MCF 10A (cell line): ENCODE measurements at regions not wholly inside any gene's neighbourhood (a gene's known extent, or its start where the extent isn't known, plus 50 kb on each side); places are given as distances from the start of the nearest gene placed in this dataset.

ENCODE experiments used
- BruUV-seq: library from RNA; stranded (reverse); fragments of 400-500 nt; replicated peaks from 2 replicates; lab custom pipeline; 2021; lab: Mats Ljungman, UMichigan
- CTCF ChIA-PET: fragments of 300-600 bp; sonication (Branson Sonifier 250); formaldehyde crosslinking; extraction: SDS; loops from one replicate; lab custom pipeline; 2021; ENCODE audit warnings: antibody characterized with exemption, inconsistent platforms; lab: Yijun Ruan, JAX
- POLR2A ChIA-PET: fragments of 300-600, 350-650 bp; sonication (Branson Sonifier 250); formaldehyde crosslinking; extraction: SDS; loops from one replicate; lab custom pipeline; 2020; ENCODE audit warnings: antibody characterized with exemption, inconsistent platforms; lab: Yijun Ruan, JAX
- DNase-seq: peaks from one replicate; pipeline ENCODE4 v3.0.0-alpha.2; 2018; ENCODE audit not compliant: unreplicated experiment
- H3K27ac Mint-ChIP-seq: one replicate; pipeline ENCODE4 v1.8.0; 2022; ENCODE audit warnings: mild to moderate bottlenecking, low read depth, mixed read lengths; ENCODE audit not compliant: unreplicated experiment
- H3K27me3 Mint-ChIP-seq: one replicate; pipeline ENCODE4 v1.8.0; 2022; ENCODE audit warnings: mixed read lengths; ENCODE audit not compliant: insufficient read depth, unreplicated experiment
- H3K36me3 Mint-ChIP-seq: one replicate; pipeline ENCODE4 v1.8.0; 2022; ENCODE audit warnings: mild to moderate bottlenecking, moderate library complexity, mixed read lengths; ENCODE audit not compliant: insufficient read depth, unreplicated experiment
- H3K4me1 Mint-ChIP-seq: one replicate; pipeline ENCODE4 v1.8.0; 2022; ENCODE audit warnings: mixed read lengths; ENCODE audit not compliant: insufficient read depth, unreplicated experiment
- H3K4me3 Mint-ChIP-seq: one replicate; pipeline ENCODE4 v1.8.0; 2022; ENCODE audit warnings: mild to moderate bottlenecking, moderate library complexity, mixed read lengths; ENCODE audit not compliant: unreplicated experiment
- H3K9me3 Mint-ChIP-seq: one replicate; pipeline ENCODE4 v1.8.0; 2022; ENCODE audit warnings: mixed read lengths; ENCODE audit not compliant: unreplicated experiment
- intact Hi-C: fragments of 100-400 bp; cut with micrococcal nuclease; formaldehyde crosslinking; loops from 2 replicates; pipeline ENCODE4 v1.14.1; 2022
- TF ChIP-seq, protein P1 (sequence below): fragments of 200-600 bp; IDR thresholded peaks from one replicate; pipeline ENCODE4 v1.8.0; 2022; ENCODE audit warnings: antibody characterized with exemption, mild to moderate bottlenecking; ENCODE audit not compliant: unreplicated experiment

DNA sequence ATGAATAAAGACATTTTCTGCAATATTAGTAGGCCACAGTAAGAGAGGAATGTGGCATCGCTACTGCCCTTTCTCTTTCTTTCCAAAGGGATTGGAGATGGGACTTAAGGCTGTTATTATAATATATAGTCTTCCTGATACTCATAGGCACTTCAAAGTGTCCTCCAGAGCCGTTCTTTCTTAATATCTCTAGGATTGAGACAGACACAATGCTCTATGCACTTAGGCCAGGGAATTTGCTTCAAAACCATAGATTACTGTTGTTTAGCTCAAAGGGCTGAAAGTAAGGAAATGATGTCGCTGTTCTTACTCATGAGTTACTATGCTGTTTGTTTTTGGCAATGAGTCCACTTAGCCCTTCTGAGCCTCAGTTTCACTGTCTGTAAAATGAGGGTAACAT lies 590.5 kb downstream of the CDH11 start:
- Mint-ChIP-seq H3K27ac (no peak overlapping the region), H3K27me3 (no peaks in the 10 kb centered on the region), H3K4me1 (no peaks in the 10 kb centered on the region), H3K4me3 (no peak overlapping the region), H3K9me3 (no peaks in the 10 kb centered on the region), H3K36me3 (peaks cover 5% of the 10 kb centered on the region)
- CTCF ChIA-PET: no interaction called here
- no TSS peak for BruUV-seq
- POLR2A ChIA-PET: no interaction called here
- intact Hi-C loops: no loop called here
- TF ChIP-seq, protein P1, sequence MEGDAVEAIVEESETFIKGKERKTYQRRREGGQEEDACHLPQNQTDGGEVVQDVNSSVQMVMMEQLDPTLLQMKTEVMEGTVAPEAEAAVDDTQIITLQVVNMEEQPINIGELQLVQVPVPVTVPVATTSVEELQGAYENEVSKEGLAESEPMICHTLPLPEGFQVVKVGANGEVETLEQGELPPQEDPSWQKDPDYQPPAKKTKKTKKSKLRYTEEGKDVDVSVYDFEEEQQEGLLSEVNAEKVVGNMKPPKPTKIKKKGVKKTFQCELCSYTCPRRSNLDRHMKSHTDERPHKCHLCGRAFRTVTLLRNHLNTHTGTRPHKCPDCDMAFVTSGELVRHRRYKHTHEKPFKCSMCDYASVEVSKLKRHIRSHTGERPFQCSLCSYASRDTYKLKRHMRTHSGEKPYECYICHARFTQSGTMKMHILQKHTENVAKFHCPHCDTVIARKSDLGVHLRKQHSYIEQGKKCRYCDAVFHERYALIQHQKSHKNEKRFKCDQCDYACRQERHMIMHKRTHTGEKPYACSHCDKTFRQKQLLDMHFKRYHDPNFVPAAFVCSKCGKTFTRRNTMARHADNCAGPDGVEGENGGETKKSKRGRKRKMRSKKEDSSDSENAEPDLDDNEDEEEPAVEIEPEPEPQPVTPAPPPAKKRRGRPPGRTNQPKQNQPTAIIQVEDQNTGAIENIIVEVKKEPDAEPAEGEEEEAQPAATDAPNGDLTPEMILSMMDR: no peak
- DNase-seq: no peak

DNA sequence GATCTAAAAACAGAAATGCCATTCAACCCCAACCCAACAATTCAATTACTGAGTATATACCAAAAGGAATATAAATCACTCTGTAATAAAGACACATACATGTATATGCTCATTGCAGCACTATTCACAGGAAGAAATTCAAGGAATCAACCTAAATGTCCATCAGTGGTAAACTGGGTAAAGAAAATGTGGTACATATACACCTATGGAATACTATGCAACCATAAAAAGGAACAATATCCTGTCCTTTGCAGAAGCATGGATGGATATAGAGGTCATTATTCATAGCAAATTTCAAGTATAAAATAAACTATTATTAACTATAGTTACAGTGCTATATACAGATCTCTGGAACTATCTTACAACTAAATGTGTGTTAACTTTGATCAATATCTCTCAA lies 599.3 kb downstream of the CDH11 start:
- POLR2A ChIA-PET: no interaction called here
- no peak overlapping the region for H3K27ac Mint-ChIP-seq
- H3K4me3 Mint-ChIP-seq: no peak overlapping the region
- CTCF ChIA-PET: no interaction called here
- no peaks in the 10 kb centered on the region for H3K4me1 Mint-ChIP-seq
- intact Hi-C loops: no loop called here
- no peaks in the 10 kb centered on the region for H3K36me3 Mint-ChIP-seq
- BruUV-seq: no TSS peak
- H3K27me3 Mint-ChIP-seq: no peaks in the 10 kb centered on the region
- peaks cover 6% of the 10 kb centered on the region for H3K9me3 Mint-ChIP-seq
- TF ChIP-seq, protein P1: no peak
- DNase-seq: no peak

DNA sequence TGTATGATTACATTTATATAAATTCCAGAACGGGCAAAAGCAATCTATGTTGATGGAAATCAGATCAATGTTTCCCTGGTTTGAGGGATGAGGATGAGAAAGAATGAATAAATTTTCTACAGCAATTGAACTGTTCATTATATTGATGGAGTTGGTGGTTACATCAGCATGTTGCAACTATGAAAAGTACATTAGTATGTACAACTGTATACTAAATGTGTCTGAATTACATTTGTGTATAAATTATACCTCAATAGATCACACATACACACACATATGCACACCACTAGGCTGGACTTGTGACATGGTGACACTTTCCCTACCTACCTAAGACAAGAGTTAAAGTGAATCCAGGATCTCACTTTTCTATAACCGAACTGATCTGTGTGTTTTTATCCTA lies 608.0 kb downstream of the CDH11 start:
- intact Hi-C loops: no loop called here
- Mint-ChIP-seq H3K27ac (no peak overlapping the region), H3K27me3 (no peaks in the 10 kb centered on the region), H3K36me3 (no peaks in the 10 kb centered on the region), H3K9me3 (no peaks in the 10 kb centered on the region), H3K4me1 (no peaks in the 10 kb centered on the region), H3K4me3 (no peak overlapping the region)
- ChIA-PET CTCF (no interaction called here), POLR2A (no interaction called here)
- BruUV-seq: no TSS peak
- TF ChIP-seq, protein P1: no peak
- no peak for DNase-seq

DNA sequence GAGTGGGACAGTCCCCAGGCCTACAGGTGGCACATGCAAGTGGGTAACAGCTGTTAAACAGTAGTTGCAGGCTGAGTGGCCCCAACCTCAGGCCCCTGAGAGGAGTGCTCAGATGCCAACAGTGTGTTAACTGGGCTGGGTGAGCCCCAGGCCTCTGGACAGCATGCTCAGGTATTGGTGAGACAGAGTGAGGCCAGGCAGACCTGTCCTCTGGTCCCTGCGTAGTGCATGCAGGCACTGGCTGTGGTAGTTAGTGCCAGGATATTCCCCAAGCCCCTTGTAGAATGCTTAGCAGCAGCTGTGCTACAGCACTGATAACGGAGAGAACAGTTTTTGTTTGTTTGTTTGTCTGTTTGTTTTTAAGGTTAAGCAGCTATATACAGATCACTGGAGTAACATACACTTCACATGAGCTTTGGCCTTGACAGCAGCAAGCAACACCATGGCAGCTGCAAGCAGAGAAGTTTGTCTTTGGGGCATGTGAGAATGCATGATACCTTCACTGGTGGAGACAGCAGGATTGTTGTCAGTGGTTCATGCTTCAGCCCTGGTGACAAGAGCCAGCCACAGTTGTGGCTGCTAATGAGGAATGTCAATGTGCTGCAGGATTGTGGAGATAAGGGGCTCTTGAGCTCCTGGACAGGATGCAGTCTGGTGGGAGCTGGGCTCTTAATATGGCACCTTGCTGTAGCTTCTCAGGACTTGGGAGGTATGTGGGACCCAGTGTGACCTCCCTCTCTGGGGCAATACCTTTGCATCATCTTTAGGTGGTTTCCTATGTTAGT lies 614.4 kb downstream of the CDH11 start:
- Mint-ChIP-seq H3K27me3 (no peaks in the 10 kb centered on the region), H3K27ac (no peak overlapping the region), H3K9me3 (peaks cover 7% of the 10 kb centered on the region), H3K4me3 (no peak overlapping the region), H3K36me3 (no peaks in the 10 kb centered on the region), H3K4me1 (no peaks in the 10 kb centered on the region)
- no TSS peak for BruUV-seq
- ChIA-PET POLR2A (no interaction called here), CTCF (no interaction called here)
- intact Hi-C loops: no loop called here
- DNase-seq: no peak
- TF ChIP-seq, protein P1: no peak
